GM12878 (cell line): ENCODE measurements at regions not wholly inside any gene's neighbourhood (a gene's known extent, or its start where the extent isn't known, plus 50 kb on each side); places are given as distances from the start of the nearest gene placed in this dataset.

Source experiments
- ATF7 ChIP-seq: fragments of 450-650 bp; IDR thresholded peaks from 2 replicates; pipeline ENCODE4 v1.6.1; 2016; ENCODE audit warnings: low read depth, mild to moderate bottlenecking
- BACH1 ChIP-seq: fragments of 450-650 bp; IDR thresholded peaks from 2 replicates; pipeline ENCODE4 v1.6.1; 2017; ENCODE audit warnings: mild to moderate bottlenecking, borderline replicate concordance
- BCL11A ChIP-seq: IDR thresholded peaks from 2 replicates; pipeline ENCODE4 v1.6.1; 2011; ENCODE audit warnings: low read depth, low read length
- DPF2 ChIP-seq: fragments of 450-650 bp; IDR thresholded peaks from 2 replicates; pipeline ENCODE4 v1.6.1; 2017; ENCODE audit warnings: mild to moderate bottlenecking
- EP300 ChIP-seq, 2 experiments: fragments of 150-350 bp in 1 of 2; IDR thresholded peaks; 2 replicates each; pipeline ENCODE4 v1.6.1; 2011 to 2012; ENCODE audit warnings: low read depth in 2 of 2, low read length in 2 of 2, borderline replicate concordance in 1 of 2, improper control_type of control experiment in 1 of 2, inconsistent platforms in 1 of 2; ENCODE audit not compliant: control insufficient read depth in 1 of 2
- MXI1 ChIP-seq: fragments of 150-350 bp; IDR thresholded peaks from 2 replicates; pipeline ENCODE4 v1.6.1; 2011; ENCODE audit warnings: low read depth, mild to moderate bottlenecking, inconsistent platforms, low read length, improper control_type of control experiment
- MYB ChIP-seq: fragments of 150-350 bp; IDR thresholded peaks from 2 replicates; pipeline ENCODE4 v1.6.1; 2014; ENCODE audit warnings: mild to moderate bottlenecking, low read depth, low read length, borderline replicate concordance
- POLR2AphosphoS5 ChIP-seq: IDR thresholded peaks from 2 replicates; pipeline ENCODE4 v1.6.1; 2011; ENCODE audit warnings: mild to moderate bottlenecking, low read length, inconsistent platforms
- SMAD5 ChIP-seq: IDR thresholded peaks from 2 replicates; pipeline ENCODE4 v1.6.1; 2016; ENCODE audit warnings: antibody characterized with exemption, low read depth
- SPI1 ChIP-seq: IDR thresholded peaks from 2 replicates; pipeline ENCODE4 v1.6.1; 2011; ENCODE audit warnings: low read depth, mild to moderate bottlenecking, low read length, moderate library complexity, borderline replicate concordance; ENCODE audit not compliant: insufficient read depth
- ZBED1 ChIP-seq: IDR thresholded peaks from 2 replicates; pipeline ENCODE4 v1.6.1; 2016; ENCODE audit warnings: borderline replicate concordance
- ZNF384 ChIP-seq: IDR thresholded peaks from 2 replicates; pipeline ENCODE4 v1.6.1; 2012; ENCODE audit warnings: low read depth, mild to moderate bottlenecking, low read length, improper control_type of control experiment, borderline replicate concordance
- ZZZ3 ChIP-seq: IDR thresholded peaks from 2 replicates; pipeline ENCODE4 v1.6.1; 2011; ENCODE audit warnings: low read depth; ENCODE audit not compliant: control insufficient read depth, insufficient read length
- TF ChIP-seq, protein P1 (sequence below): fragments of 450-650 bp; IDR thresholded peaks from 2 replicates; pipeline ENCODE4 v1.6.1; 2017; ENCODE audit warnings: antibody characterized with exemption, mild to moderate bottlenecking, moderate library complexity
- TF ChIP-seq, protein P2 (sequence below): fragments of 450-650 bp; conservative IDR thresholded peaks from 2 replicates; pipeline ENCODE4 v1.6.1; 2017; ENCODE audit warnings: mild to moderate bottlenecking, moderate library complexity
- TF ChIP-seq, protein P3 (sequence below): fragments of 150-350 bp; IDR thresholded peaks from 2 replicates; pipeline ENCODE4 v1.6.1; 2016; ENCODE audit warnings: low read depth, low read length
- TF ChIP-seq, protein P4 (sequence below): fragments of 150-350 bp; IDR thresholded peaks from 2 replicates; pipeline ENCODE4 v1.6.1; 2014; ENCODE audit warnings: mild to moderate bottlenecking, low read depth, low read length
- TF ChIP-seq, protein P5 (sequence below): fragments of 450-650 bp; IDR thresholded peaks from 2 replicates; pipeline ENCODE4 v1.6.1; 2014; ENCODE audit warnings: mild to moderate bottlenecking

DNA sequence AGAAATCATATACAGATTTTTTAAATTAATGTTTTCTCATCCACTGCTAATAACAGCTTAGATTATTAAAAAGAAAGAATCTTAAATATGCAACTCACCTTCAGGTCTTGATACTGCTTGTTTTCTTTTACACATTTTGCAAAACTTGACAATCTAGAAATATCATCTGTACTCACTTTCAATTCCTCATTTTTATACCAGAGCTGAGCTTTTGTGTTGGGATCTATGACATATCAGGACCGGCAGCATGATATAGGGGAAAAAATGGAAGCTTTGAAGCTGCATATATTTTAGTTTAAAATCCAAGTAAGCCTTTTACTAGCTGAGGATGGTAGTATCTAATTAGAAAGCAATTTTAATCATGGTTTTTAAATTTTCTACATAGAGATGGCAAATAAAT, 75.7 kb upstream of the SMARCA2 start (continued):
- TF ChIP-seq ZNF384 (no peak), ATF7 (0 out of 2 replicates have a peak, but pooled peaks have one; percentile 0), BACH1 (peak; percentile 12; the same call in 1 of the 2 replicates), ZZZ3 (no peak), SMAD5 (no peak), EP300 (IDR thresholded peaks at IDR 0.05; ENCODE audit: borderline replicate concordance in 1 of 2, control insufficient read depth in 1 of 2, low read depth in 2 of 2, low read length in 2 of 2) (peak in 1 of 2 experiments; percentile 72; a peak in 2 of 4 replicates), DPF2 (no peak), SPI1 (peak; percentile 96), MYB (no peak), BCL11A (no peak), POLR2AphosphoS5 (no peak), ZBED1 (peak; percentile 72), MXI1 (no peak)
- TF ChIP-seq, protein P1, sequence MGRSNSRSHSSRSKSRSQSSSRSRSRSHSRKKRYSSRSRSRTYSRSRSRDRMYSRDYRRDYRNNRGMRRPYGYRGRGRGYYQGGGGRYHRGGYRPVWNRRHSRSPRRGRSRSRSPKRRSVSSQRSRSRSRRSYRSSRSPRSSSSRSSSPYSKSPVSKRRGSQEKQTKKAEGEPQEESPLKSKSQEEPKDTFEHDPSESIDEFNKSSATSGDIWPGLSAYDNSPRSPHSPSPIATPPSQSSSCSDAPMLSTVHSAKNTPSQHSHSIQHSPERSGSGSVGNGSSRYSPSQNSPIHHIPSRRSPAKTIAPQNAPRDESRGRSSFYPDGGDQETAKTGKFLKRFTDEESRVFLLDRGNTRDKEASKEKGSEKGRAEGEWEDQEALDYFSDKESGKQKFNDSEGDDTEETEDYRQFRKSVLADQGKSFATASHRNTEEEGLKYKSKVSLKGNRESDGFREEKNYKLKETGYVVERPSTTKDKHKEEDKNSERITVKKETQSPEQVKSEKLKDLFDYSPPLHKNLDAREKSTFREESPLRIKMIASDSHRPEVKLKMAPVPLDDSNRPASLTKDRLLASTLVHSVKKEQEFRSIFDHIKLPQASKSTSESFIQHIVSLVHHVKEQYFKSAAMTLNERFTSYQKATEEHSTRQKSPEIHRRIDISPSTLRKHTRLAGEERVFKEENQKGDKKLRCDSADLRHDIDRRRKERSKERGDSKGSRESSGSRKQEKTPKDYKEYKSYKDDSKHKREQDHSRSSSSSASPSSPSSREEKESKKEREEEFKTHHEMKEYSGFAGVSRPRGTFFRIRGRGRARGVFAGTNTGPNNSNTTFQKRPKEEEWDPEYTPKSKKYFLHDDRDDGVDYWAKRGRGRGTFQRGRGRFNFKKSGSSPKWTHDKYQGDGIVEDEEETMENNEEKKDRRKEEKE: no peak
- TF ChIP-seq, protein P2, sequence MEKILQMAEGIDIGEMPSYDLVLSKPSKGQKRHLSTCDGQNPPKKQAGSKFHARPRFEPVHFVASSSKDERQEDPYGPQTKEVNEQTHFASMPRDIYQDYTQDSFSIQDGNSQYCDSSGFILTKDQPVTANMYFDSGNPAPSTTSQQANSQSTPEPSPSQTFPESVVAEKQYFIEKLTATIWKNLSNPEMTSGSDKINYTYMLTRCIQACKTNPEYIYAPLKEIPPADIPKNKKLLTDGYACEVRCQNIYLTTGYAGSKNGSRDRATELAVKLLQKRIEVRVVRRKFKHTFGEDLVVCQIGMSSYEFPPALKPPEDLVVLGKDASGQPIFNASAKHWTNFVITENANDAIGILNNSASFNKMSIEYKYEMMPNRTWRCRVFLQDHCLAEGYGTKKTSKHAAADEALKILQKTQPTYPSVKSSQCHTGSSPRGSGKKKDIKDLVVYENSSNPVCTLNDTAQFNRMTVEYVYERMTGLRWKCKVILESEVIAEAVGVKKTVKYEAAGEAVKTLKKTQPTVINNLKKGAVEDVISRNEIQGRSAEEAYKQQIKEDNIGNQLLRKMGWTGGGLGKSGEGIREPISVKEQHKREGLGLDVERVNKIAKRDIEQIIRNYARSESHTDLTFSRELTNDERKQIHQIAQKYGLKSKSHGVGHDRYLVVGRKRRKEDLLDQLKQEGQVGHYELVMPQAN: 0 out of 2 replicates have a peak, but pooled peaks have one; percentile 4
- TF ChIP-seq, protein P3, sequence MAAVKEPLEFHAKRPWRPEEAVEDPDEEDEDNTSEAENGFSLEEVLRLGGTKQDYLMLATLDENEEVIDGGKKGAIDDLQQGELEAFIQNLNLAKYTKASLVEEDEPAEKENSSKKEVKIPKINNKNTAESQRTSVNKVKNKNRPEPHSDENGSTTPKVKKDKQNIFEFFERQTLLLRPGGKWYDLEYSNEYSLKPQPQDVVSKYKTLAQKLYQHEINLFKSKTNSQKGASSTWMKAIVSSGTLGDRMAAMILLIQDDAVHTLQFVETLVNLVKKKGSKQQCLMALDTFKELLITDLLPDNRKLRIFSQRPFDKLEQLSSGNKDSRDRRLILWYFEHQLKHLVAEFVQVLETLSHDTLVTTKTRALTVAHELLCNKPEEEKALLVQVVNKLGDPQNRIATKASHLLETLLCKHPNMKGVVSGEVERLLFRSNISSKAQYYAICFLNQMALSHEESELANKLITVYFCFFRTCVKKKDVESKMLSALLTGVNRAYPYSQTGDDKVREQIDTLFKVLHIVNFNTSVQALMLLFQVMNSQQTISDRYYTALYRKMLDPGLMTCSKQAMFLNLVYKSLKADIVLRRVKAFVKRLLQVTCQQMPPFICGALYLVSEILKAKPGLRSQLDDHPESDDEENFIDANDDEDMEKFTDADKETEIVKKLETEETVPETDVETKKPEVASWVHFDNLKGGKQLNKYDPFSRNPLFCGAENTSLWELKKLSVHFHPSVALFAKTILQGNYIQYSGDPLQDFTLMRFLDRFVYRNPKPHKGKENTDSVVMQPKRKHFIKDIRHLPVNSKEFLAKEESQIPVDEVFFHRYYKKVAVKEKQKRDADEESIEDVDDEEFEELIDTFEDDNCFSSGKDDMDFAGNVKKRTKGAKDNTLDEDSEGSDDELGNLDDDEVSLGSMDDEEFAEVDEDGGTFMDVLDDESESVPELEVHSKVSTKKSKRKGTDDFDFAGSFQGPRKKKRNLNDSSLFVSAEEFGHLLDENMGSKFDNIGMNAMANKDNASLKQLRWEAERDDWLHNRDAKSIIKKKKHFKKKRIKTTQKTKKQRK: no peak
- TF ChIP-seq, protein P4, sequence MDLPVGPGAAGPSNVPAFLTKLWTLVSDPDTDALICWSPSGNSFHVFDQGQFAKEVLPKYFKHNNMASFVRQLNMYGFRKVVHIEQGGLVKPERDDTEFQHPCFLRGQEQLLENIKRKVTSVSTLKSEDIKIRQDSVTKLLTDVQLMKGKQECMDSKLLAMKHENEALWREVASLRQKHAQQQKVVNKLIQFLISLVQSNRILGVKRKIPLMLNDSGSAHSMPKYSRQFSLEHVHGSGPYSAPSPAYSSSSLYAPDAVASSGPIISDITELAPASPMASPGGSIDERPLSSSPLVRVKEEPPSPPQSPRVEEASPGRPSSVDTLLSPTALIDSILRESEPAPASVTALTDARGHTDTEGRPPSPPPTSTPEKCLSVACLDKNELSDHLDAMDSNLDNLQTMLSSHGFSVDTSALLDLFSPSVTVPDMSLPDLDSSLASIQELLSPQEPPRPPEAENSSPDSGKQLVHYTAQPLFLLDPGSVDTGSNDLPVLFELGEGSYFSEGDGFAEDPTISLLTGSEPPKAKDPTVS: no peak
- TF ChIP-seq, protein P5, sequence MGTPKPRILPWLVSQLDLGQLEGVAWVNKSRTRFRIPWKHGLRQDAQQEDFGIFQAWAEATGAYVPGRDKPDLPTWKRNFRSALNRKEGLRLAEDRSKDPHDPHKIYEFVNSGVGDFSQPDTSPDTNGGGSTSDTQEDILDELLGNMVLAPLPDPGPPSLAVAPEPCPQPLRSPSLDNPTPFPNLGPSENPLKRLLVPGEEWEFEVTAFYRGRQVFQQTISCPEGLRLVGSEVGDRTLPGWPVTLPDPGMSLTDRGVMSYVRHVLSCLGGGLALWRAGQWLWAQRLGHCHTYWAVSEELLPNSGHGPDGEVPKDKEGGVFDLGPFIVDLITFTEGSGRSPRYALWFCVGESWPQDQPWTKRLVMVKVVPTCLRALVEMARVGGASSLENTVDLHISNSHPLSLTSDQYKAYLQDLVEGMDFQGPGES: no peak
- TF ChIP-seq, all 136 proteins: peak for 17
